AG09319 (cell line): ENCODE measurements at regions not wholly inside any gene's neighbourhood (a gene's known extent, or its start where the extent isn't known, plus 50 kb on each side); places are given as distances from the start of the nearest gene placed in this dataset.

Source experiments
- DNase-seq: peaks from one replicate; pipeline ENCODE4 v3.0.0-alpha.2; 2010; ENCODE audit warnings: low read depth; ENCODE audit errors: extremely low read depth
- CTCF ChIP-seq: IDR thresholded peaks from 2 replicates; pipeline ENCODE4 v1.5.1; 2011; ENCODE audit warnings: low read depth, mild to moderate bottlenecking, inconsistent platforms, low read length, moderate library complexity

GRCh38 chr1:199774433-199775089 lies 252.9 kb upstream of the NR5A2 start:
- DNase-seq: no peak
- no peak for TF ChIP-seq CTCF

GRCh38 chr1:199776768-199777497 lies 250.6 kb upstream of the NR5A2 start:
- no peak for DNase-seq
- TF ChIP-seq CTCF: no peak

GRCh38 chr1:199778324-199778955 lies 249.1 kb upstream of the NR5A2 start:
- no peak for TF ChIP-seq CTCF

GRCh38 chr1:199780091-199780490 lies 247.4 kb upstream of the NR5A2 start:
- no peak for DNase-seq
- TF ChIP-seq CTCF: no peak

More at GRCh38 chr1:199778324-199778955, 249.1 kb upstream of the NR5A2 start:
- no peak for DNase-seq

GRCh38 chr1:199780948-199781670 lies 246.4 kb upstream of the NR5A2 start:
- no peak for TF ChIP-seq CTCF
- DNase-seq: no peak

- no peak for DNase-seq
- TF ChIP-seq CTCF: no peak
These were observed 243.2 kb upstream of the NR5A2 start for GRCh38 chr1:199784138-199784895.
